GM19238 (cell line): ENCODE measurements at regions not wholly inside any gene's neighbourhood (a gene's known extent, or its start where the extent isn't known, plus 50 kb on each side); places are given as distances from the start of the nearest gene placed in this dataset.
A peak's percentile ranks its signal among the peaks of the same experiment; 100 is the strongest.

ENCODE experiments used
- DNase-seq: peaks from one replicate; pipeline ENCODE4 v3.0.0; 2011; ENCODE audit warnings: low spot score; ENCODE audit not compliant: insufficient read length

DNA sequence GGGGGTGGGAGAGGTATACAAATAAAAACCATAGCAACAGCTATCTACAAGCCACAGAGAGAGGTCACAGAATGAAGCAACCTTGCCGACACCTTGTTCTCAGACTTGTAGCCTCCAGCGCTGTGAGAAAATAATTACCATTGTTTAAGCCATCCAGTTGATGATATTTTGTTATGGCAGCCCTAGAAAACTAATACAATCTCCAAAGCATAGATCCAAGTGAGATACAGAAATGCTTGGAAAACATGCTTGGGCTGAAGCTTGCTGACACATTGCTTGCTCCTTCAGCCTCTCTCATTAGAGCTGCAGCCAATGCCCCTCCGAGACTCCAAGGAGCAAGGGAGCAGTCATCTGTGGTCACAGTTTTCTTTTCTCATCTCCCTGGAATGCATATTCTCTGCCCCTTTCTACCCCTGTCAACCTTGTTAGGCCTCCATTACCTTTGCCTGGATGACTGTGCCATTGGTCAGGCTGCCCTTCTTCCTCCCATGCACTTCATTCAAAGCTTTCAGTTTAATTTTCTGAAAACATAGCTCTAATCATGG is 401.4 kb upstream of the KLF4 start:
- no peak for DNase-seq

DNA sequence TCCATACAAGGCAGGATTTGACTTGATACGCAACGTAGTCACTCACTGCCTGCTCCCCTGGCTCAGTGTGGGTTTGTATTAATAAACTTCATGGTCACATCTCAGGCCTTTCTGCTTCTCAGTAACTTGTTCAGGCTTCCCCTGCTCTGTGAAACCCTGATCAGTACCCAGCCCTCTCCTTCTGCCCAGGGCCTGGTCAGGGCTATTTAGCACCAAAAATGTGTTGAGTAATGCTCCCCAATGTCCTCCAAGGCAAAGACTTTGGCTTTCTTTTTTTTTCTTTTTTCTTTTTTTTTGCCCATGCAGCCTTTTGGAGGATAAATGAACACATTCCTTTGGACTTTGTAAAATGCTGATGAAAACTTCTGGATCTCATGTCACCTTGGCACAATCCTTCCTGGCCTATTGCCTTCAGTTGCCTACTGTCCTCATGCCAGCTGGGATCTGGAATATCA is 399.2 kb upstream of the KLF4 start:
- DNase-seq = no peak

DNA sequence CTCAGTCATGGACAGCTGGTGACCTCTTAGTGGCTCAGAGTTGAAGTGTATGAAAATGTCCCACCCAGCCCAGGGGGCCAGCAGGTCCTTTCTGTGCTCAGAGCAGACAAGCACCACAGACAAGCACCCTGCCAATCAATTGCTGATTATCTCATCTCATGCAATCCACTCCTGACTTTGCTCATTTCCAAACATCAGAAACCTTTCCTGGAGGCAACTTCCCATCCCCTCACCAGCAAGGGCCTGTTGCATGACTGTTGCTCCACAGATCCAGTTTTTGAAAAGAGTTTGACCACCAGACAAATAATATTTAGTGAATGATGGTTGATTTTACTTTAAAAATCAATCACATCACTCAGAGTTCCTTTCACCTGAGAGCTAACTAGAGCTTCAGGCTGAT is 397.3 kb upstream of the KLF4 start:
- no peak for DNase-seq

DNA sequence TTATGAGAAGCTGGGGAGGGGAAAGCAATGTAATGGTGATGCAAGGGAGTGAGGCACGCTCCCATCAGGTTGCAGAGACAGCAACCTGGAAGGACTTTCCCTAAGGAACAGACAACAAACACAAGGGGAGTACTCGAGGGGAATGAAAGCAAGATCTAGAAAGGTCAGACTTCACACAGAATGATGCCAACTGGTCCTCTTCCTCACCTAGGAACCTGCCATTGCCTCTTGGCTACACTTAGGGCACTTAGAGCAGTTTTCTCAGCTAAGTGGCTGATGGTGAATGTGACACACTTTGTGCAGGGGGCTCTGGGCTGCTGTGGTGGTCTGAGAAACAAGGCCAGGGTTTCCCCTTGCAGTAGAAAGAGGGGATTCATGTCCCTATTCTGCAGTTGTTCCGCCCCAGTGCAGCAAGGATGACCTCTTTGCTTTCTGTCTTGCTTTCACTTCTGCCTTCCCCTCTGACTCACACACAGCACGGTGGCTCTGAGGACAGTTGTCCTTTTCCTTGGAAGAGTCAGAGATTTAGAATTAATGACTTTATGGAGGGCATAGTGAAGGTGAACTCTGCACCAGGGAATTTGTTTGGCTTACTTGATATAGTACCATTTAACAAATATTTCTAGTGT is 394.0 kb upstream of the KLF4 start:
- DNase-seq = no peak

DNA sequence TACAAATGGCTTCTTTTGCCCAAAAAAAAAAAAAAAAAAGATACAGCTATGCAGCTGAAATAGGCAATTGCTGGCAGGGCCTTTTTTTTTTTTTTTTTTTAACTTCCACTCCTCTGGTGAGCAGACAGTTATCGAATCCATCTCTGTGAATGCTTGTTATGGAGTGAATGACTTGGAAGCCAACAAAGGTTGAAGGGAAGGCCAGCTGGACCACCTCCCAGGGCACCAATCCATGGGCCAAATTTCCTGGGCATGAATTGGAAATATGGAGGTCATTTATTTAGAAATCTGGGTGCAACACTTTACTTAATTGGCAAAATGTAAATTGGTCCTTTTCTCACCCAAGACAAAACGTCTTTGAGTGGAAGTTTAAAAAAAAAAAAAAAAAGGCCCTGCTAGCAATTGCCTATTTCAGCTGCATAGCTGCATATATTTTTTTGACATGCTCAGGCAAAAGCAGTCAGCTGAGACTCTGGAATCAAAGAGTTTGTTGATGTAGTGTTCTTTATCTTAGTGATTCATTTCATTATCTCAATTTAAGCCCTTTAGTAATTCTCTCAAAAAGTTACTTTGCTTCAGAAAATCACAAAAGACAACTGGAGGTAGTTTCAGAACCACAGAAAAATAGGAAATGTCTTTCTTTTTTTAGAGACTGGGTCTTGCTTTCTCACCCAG is 392.2 kb upstream of the KLF4 start:
- DNase-seq = no peak

DNA sequence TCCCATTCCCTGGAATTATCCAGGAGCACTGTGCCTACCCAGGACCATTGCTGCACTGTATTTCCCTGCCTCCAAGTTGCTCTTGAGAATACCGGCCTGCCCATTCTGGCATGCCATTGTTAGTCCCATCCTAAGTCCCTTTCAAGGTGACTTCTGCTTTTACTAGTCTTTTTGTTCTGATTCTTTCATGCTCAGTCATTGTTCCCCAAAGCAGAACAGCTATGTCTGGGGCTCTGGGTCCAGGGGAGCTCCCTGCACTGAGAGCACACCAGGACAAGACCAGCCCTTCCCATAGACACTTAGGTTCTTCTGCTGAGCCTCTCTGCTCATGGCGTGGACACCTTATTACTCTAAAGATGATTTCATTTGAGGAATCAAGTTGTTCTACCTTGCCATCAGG is 388.9 kb upstream of the KLF4 start:
- DNase-seq = no peak

DNA sequence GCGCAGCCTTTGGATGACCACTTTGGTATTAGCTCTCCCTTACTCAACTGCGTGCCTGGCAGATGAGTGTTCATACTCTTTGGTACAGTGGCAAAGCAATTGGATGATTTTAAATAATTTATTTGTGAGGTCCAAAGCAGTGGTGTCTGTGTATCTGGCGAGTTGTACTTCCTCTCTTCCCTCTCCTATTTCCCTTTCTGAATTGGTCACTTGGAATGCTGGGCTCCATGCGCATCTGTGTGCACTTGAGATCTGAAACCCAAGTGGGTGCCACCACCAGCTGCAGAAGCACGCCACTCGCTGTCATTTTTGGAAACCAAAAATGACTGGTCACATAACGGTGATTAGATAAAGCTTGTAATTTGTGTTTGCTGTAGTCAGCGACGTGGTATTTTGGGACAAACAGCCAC is 386.0 kb upstream of the KLF4 start:
- no peak for DNase-seq

DNA sequence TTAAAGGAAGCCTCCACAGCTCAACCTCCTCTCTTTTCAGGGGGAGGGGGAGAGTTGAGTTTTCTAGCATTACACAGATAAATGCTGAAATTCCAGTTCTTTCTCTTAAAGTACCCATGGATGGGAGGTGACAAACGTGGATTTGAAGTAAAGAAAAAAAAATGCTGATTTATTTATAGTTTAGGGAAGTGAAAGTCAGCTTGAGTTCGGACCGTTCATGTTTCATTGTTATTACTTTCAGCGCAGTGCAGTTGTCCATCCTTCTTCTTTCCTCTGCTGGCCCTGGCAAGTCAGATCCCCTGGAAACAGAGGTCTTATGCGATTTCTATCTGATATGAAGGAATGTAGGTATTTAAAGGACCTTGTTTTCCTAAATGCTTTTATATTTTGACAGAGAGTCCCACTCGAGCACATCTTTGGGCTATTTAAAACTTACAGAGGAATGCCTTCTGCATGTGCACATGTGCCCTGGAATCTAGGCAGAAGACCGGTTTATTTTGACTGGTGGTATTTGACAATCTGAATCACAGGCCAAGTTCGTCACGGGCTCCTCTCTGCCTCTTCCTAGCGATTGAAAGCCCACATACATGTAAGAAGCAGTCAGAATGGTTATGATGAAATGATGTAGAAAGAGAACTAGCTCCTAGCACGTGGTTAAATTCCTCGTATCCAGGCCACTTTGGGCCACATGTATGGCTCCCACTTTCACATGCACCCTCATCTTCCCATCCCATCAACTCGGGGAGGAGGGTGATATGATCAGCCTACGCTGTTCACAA is 385.2 kb upstream of the KLF4 start:
- peak; percentile 2 for DNase-seq

DNA sequence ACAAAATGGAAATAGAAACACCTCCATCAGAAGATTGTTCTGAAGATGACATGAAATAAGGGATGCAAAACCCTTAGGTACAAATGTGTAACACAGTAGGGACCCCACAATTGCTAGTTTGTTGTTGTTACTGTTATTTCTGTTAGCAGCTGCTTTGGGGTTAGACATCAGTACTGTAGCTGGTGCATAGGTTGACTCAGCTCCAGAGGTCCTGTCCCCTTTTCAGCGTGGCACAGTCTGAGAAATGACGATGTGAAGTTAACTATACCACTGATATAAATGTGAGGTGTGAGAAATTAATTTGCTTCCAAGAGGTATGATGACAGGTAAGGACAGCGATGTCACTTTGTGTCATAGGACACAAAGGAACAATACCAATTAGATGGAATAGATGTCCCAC is 384.6 kb upstream of the KLF4 start:
- DNase-seq = no peak

DNA sequence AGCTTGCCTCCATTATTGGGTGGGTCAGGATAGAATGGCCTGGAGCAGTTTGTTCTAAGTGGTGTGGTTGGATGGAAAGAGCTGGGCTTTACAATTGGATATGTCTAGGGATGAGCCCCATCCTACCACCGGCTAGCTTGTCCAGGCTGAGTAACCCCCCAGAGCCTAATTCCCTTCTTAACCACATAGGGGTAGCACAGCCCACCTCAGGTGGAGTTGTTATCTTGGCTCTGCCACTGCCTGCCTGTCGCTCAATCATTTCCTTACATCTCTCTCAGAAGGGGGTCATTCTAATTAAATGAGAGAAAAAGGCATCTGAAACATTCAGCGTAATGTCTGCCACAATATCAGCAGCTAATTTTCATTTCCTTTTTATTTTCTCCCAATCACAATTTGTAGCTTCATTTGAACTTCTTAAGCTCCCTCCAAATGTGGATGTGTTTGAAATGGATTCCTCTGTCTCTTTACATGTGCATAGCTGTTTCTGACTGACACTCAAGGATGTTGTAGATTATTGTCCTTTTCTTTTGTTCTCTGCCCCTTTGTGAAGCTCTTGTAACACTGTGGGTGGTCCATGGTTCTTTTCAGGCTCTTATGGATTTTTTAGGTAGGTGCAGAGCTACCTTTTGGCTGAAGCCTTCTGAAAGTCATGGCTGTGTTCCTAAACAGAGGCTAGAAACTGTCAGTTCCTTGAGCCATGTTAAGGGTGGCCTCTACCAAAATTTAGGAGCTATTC is 383.1 kb upstream of the KLF4 start:
- no peak for DNase-seq

DNA sequence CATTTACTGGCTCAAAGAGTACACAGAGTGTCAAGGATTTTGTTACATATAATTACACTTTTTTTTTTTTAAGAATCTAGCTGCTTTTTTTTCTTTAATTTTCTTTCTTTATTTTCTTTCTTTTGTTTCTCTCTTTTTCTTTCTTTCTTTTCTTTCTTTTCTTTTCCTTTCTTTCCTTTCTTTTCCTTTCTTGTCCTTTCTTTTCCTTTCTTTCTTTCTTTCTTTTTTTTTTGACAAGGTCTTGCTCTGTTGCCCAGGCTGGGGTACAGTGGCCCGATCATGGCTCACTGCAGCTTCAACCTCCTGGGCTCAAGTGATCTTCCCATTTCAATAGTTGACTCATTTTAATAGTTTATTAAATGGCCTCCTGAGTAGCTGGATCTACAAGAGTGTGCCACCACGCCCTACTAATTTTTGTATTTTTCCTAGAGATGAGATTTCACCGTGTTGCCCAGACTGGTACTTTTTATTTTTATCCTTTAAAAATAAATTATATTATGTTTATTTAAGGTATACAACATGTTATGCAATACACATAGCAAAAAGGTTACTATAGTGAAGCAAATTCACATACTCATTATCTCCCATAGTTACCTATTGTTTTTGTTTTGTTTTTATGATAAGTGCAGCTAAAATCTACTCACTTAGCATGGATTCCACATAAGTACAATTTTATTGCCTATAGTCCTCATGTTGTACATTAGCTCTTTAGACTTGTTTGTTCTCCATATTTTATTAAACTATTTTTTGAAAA is 381.5 kb upstream of the KLF4 start:
- DNase-seq = no peak

DNA sequence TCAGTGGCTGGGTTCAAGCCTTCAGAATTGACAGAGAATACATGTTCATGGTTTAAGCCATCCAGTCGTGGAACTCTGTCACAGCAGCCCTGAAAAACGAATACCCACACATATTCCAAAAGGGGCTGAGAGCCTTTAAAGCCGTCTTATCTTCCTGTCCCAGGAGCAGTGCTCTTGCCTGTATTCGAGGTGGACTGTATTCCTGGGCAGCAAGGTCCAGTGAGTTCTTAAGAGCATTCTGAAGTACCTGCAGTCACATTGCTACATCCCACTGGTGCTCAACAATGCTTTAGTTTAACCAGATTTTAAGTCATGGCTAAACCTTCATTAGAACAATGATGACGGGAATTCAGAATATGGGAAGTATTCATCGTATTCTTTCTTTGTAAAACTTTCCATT is 380.7 kb upstream of the KLF4 start:
- no peak for DNase-seq

DNA sequence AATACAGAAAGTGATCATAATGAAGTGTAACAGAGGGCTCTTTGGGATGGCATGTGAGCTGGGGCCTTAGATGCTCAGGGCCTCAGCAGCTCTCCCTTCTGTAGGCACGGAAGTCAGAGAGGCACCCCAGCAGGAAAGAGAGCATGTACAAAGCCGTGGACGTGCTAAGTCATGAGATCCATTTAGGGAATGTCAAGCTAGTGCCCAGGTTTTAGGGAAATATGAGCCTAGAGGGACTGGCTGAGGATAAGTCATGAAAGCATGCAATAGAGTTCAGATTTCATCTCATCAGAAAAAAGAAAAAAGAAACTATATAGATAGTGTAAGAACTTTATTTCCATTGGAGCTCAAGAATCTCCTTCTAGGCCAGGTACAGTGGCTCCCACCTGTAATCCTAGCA is 379.5 kb upstream of the KLF4 start:
- no peak for DNase-seq

DNA sequence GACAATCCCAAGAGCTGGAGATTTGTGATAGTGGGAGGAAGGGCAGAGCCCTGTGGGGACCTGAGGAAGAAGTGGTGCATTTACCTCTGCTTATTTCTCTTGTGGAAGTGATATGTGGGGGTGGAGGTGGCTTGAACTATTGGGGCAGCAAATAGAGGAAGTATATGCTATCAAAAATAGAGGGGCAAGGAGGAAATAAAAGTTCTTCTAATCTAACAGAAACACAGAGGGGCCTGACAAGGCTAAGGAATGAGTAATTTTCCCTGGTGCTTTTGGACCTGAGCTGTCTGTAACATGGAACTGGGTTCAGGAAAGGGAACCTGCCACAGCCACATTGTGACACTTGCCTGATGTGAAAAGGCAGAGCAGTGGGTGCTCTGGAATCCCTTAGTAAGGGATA is 378.6 kb upstream of the KLF4 start:
- no peak for DNase-seq

DNA sequence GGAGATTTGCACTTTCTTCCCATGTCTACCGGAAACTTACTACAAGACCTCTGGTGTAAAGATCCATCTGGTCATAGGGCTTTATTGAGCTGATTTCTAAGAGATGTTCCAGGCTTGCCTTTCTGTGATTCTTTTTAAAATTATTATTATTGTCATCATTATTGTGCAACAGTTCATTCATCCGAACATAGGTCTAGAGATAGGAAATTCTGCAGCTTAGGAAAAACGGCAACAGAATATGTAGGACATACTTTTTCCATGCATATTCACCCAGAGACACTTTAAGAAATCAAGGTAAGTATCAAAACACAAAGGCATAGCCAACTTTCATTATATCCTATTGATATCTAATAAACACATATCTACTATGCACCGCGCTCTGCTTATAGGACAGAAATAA is 378.2 kb upstream of the KLF4 start:
- DNase-seq = no peak

DNA sequence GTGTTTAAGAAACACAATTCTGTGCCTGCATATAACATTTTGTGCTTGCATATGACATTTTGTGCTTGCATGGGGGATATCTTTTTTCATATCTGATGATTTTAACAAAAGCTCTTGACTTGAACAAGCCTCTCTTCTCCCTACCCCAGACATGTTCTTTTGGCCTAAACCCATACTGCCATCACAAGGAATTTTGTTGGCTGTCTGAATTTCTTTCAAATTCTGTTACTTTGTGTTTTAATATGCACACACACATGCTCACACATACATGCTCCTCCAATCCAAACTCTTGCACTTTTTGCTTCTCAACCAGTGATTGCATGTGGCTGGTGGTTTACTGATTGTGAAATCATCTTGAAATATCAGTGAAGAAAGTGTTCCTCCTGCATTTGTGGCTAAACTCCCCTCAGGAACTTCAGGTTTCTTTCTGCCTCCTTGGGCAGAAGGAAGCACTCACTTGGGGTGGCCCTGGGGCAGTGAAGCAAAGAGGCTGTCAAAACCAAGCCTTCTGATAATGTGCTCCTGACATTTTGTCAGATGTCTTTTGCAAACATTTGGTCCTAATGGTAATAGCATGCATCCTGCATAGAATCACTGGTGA is 377.2 kb upstream of the KLF4 start:
- no peak for DNase-seq

DNA sequence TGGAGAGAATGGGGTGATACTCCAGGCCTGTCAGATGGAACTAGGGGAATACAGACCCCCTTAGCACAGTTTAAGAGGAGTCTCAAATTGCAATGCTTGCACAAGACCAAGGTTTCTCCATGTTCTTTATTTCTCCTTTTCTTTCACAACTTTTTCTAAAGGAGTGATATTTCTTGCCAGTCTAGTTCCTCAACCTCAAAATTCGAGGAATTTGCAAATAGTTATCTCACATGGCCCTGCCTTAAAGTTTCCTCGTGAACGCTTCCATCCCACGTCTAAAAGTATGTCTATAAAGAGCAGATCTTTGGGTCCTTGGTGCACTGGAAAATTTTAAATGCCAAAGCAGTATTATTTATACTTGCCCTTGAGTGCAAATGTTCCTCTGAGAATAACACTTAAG is 373.8 kb upstream of the KLF4 start:
- no peak for DNase-seq

DNA sequence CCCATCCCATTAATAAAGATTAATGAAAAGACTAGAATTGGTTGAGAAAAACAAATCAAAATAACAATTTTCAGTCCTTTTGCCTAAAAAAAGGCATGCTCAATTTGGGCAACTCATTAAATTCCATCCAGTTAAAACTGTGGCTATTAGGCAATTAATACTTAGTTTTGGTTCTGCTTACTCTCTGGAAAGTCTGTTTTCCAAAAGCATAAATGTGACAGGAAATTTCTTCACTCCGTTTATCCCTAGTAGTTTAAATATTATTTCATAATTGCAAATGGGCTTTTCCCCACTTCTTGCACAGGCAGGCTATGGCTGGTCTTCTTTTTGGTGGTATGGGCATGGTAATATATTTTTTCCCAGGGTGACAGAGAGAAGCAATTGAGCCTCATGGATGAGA is 373.3 kb upstream of the KLF4 start:
- DNase-seq = no peak

DNA sequence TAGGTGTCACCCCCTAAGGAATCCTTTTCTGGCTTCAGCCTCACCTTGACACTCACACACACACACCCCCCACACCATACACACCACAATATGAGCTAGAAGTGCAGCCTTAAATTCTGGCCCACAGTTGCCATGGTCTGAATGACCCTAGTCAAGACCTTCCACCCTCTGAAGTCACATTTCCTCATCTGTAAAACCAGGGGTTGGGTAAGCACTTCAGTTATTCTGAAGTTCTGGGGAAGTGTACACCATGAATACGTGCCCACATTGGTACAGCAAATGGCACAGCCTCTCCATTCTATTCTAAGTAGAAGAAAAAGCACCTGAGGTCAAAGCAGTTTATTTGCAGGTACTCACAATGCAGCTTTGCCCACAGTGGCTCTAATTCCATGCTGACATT is 372.8 kb upstream of the KLF4 start:
- DNase-seq = no peak

DNA sequence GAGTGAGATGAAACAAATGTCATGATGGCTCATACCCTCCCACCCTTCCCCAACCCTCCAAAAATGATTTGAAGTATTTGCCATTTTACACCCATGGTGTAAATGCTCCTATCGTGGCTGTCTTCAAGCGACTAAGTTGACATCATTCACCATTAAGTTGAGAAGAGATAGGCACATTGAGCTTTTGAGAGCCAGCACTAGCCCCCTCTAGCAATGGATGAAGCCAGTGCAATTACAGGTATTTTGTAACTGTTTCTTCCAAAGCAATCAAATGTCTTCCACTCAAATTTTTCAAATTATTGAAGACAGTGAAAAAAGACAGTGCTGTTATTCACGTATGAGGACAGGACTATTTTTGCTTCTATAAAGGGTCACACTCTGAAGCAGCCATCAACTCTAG is 371.5 kb upstream of the KLF4 start:
- DNase-seq = no peak

DNA sequence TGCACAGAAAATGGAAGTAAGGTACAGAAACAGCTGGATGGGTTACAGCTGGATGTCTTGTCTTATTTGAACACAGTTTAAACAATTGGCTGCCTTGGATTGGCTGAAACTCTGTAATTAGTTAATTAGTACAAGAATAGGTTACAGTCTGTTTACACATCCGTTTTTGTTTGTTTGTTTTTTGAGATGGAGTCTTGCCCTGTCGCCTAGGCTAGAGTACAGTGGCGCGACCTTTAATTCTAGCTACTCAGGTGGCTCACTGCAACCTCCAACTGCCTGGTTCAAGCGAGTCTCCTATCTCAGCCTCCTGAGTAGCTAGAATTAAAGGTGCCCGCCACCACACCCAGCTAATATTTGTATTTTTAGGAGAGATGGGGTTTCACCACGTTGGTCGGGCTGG is 368.7 kb upstream of the KLF4 start:
- no peak for DNase-seq
